CD4-positive, alpha-beta T cell treated with Interleukin-1 beta for 1 hour (primary cell): ENCODE measurements at regions not wholly inside any gene's neighbourhood (a gene's known extent, or its start where the extent isn't known, plus 50 kb on each side); places are given as distances from the start of the nearest gene placed in this dataset.

ENCODE experiments used
- DNase-seq, 2 donors: peaks; one replicate each; pipeline ENCODE4 v3.0.0-alpha.2; 2020 to 2022

GRCh38 chr2:172232708-172233396, 130.2 kb upstream of the DLX2 start:
- DNase-seq: no peak

- no peak for DNase-seq
These were observed 131.5 kb upstream of the DLX2 start for GRCh38 chr2:172233987-172234715.

GRCh38 chr2:172234716-172235691, 132.3 kb upstream of the DLX2 start:
- peak in 1 of 2 donors; percentile 37 for DNase-seq

- no peak for DNase-seq
These were observed 137.4 kb upstream of the DLX2 start for GRCh38 chr2:172239944-172240590.

- no peak for DNase-seq
These were observed 138.5 kb upstream of the DLX2 start for GRCh38 chr2:172241222-172241621.

- no peak for DNase-seq
These were observed 139.8 kb upstream of the DLX2 start for GRCh38 chr2:172242471-172242870.

- no peak for DNase-seq
These were observed 140.3 kb upstream of the DLX2 start for GRCh38 chr2:172242961-172243360.

- DNase-seq: no peak
These were observed 141.9 kb upstream of the DLX2 start for GRCh38 chr2:172244419-172245130.

GRCh38 chr2:172246649-172247048, 143.9 kb upstream of the DLX2 start:
- DNase-seq: no peak

GRCh38 chr2:172247203-172247602, 144.5 kb upstream of the DLX2 start:
- DNase-seq: no peak

- DNase-seq: no peak
These were observed 145.7 kb upstream of the DLX2 start for GRCh38 chr2:172248381-172248780.

- no peak for DNase-seq
These were observed 146.1 kb upstream of the DLX2 start for GRCh38 chr2:172248785-172249187.

- no peak for DNase-seq
These were observed 146.6 kb upstream of the DLX2 start for GRCh38 chr2:172249334-172249733.

GRCh38 chr2:172249986-172250385, 147.3 kb upstream of the DLX2 start:
- no peak for DNase-seq

- no peak for DNase-seq
These were observed 148.5 kb upstream of the DLX2 start for GRCh38 chr2:172251231-172251630.

GRCh38 chr2:172252154-172252553, 149.5 kb upstream of the DLX2 start:
- no peak for DNase-seq

- DNase-seq: peak; percentile 26 to 50
These were observed 150.7 kb upstream of the DLX2 start for GRCh38 chr2:172253190-172254052.

GRCh38 chr2:172256886-172257285, 154.2 kb upstream of the DLX2 start:
- no peak for DNase-seq

GRCh38 chr2:172259827-172260226, 157.1 kb upstream of the DLX2 start:
- DNase-seq: no peak

GRCh38 chr2:172260336-172260735, 157.6 kb upstream of the DLX2 start:
- no peak for DNase-seq

GRCh38 chr2:172261292-172261691, 158.6 kb upstream of the DLX2 start:
- DNase-seq: no peak
